K562 (cell line): ENCODE measurements at regions not wholly inside any gene's neighbourhood (a gene's known extent, or its start where the extent isn't known, plus 50 kb on each side); places are given as distances from the start of the nearest gene placed in this dataset.

ENCODE experiments used
- ARID3A ChIP-seq: IDR thresholded peaks from 2 replicates; pipeline ENCODE4 v1.6.1; 2012; ENCODE audit warnings: low read depth, low read length, improper control_type of control experiment, borderline replicate concordance
- CTCF ChIP-seq, 3 experiments: IDR thresholded peaks in 2 of 3; conservative IDR thresholded peaks in 1 of 3; 2 replicates each; pipeline ENCODE4 v1.5.1; 2011 to 2012; ENCODE audit warnings: low read length in 3 of 3, mild to moderate bottlenecking in 3 of 3, control low read depth in 2 of 3, improper control_type of control experiment in 1 of 3, inconsistent platforms in 1 of 3, low read depth in 1 of 3, mixed read lengths in 1 of 3, moderate library complexity in 1 of 3; ENCODE audit not compliant: insufficient read depth in 2 of 3
- CUX1 ChIP-seq: fragments of 200-800 bp; sonication (Bioruptor generic); IDR thresholded peaks from 2 replicates; pipeline ENCODE4 v1.6.1; 2016; ENCODE audit warnings: missing genetic modification characterization, missing compliant biosample characterization
- HDAC2 ChIP-seq: fragments of 450-650 bp; IDR thresholded peaks from 2 replicates; pipeline ENCODE4 v1.6.1; 2016; ENCODE audit warnings: mild to moderate bottlenecking
- HES1 ChIP-seq: fragments of 450-650 bp; IDR thresholded peaks from 2 replicates; pipeline ENCODE4 v1.6.1; 2016; ENCODE audit warnings: low read depth, mild to moderate bottlenecking, moderate library complexity
- HLTF ChIP-seq: fragments of 450-650 bp; IDR thresholded peaks from 2 replicates; pipeline ENCODE4 v1.6.1; 2016
- HNRNPUL1 ChIP-seq: fragments of 200-400 bp; formaldehyde crosslinking; IDR thresholded peaks from 2 replicates; pipeline ENCODE4 v1.6.1; 2017; ENCODE audit warnings: low read length
- KDM1A ChIP-seq, 2 experiments: fragments of 450-650 bp; IDR thresholded peaks; 2 replicates each; pipeline ENCODE4 v1.6.1; 2016; ENCODE audit warnings: mild to moderate bottlenecking in 2 of 2
- MYBL2 ChIP-seq, 2 experiments: fragments of 450-650 bp in 1 of 2; sonication (generic) in 1 of 2; formaldehyde crosslinking in 1 of 2; IDR thresholded peaks; 2 replicates each; pipeline versions ENCODE4 v1.6.1 to v1.8.1; 2017 to 2022; ENCODE audit warnings: borderline replicate concordance in 1 of 2, inconsistent platforms in 1 of 2, low read depth in 1 of 2, mild to moderate bottlenecking in 1 of 2, missing genetic modification reagents in 1 of 2, moderate library complexity in 1 of 2
- POLR2A ChIP-seq: fragments of 450-650 bp; conservative IDR thresholded peaks from 2 replicates; pipeline ENCODE4 v1.6.1; 2016
- SMAD4 ChIP-seq: fragments of 250-450 bp; sonication (Bioruptor Pico); conservative IDR thresholded peaks from 2 replicates; pipeline ENCODE4 v1.8.0; 2021; ENCODE audit warnings: inconsistent platforms, mild to moderate bottlenecking, moderate library complexity
- SRSF7 ChIP-seq: fragments of 200-400 bp; formaldehyde crosslinking; optimal IDR thresholded peaks from 2 replicates; pipeline ENCODE3; 2017; ENCODE audit warnings: mild to moderate bottlenecking, low read depth, low read length
- THRA ChIP-seq: fragments of 450-650 bp; IDR thresholded peaks from 2 replicates; pipeline ENCODE4 v1.6.1; 2017; ENCODE audit warnings: mild to moderate bottlenecking, moderate library complexity
- ZBTB2 ChIP-seq: fragments of 450-650 bp; IDR thresholded peaks from 2 replicates; pipeline ENCODE4 v1.6.1; 2016; ENCODE audit warnings: antibody characterized with exemption
- ZNF561 ChIP-seq: fragments of 450-650 bp; formaldehyde crosslinking; conservative IDR thresholded peaks from 2 replicates; pipeline ENCODE4 v1.4.0; 2020; ENCODE audit warnings: mild to moderate bottlenecking, moderate library complexity

- TF ChIP-seq ZBTB2 (0 out of 2 replicates have a peak, but pooled peaks have one; percentile 4), HDAC2 (peak; percentile 29; the same call in 1 of the 2 replicates), HLTF (no peak), ARID3A (peak; percentile 51), KDM1A (IDR thresholded peaks at IDR 0.05) (0 out of 4 replicates have a peak, but pooled peaks have one; percentile 10 to 38), THRA (peak; percentile 34; the same call in 1 of the 2 replicates), MYBL2 (IDR thresholded peaks at IDR 0.05; ENCODE audit: low read depth) (no peak), MYBL2 (CRISPR knock-in tag; IDR thresholded peaks at IDR 0.05; ENCODE audit: borderline replicate concordance) (no peak), POLR2A (0 out of 2 replicates have a peak, but pooled peaks have one; percentile 30), ZNF561 (CRISPR knock-in tag) (no peak), HES1 (no peak), CUX1 (no peak; the same call in 1 of the 2 replicates), SMAD4 (CRISPR knock-in tag) (0 out of 2 replicates have a peak, but pooled peaks have one; percentile 24), CTCF (IDR thresholded peaks at IDR 0.05 in 2 of 3, conservative IDR thresholded peaks at IDR 0.05 in 1 of 3; ENCODE audit: insufficient read depth in 2 of 3, low read depth in 1 of 3, low read length in 3 of 3) (no peak), SRSF7 (no peak), HNRNPUL1 (no peak)
Measured at GRCh38 chr3:152202976-152203626, 65.6 kb upstream of the MBNL1 start (continued).
